ENCODE measurements at regions not wholly inside any gene's neighbourhood (a gene's known extent, or its start where the extent isn't known, plus 50 kb on each side); places are given as distances from the start of the nearest gene placed in this dataset.
A peak's percentile ranks its signal among the peaks of the same experiment; 100 is the strongest.

GRCh38 chr16:27699540-27699939, 149.6 kb downstream of the KATNIP start:
- no peaks in the 10 kb centered on the region for H3K79me2 ChIP-seq (ENCODE audit: insufficient read depth, low read length)
- no peak overlapping the region for H2AFZ ChIP-seq (ENCODE audit: low read length)
- H3K27me3 ChIP-seq (ENCODE audit: control insufficient read depth in 1 of 2, insufficient read depth in 2 of 2, low read length in 2 of 2) = no peaks in the 10 kb centered on the region
- no TSS peak for BruUV-seq (replicated peaks)
- intact Hi-C loops (cut with micrococcal nuclease; ENCODE audit: unreplicated experiment) (no loop called here), in situ Hi-C loops (cut with HindIII; ENCODE audit: extremely low pct_ligation_motif_present, low pct_unique_long_range_greater_than_20kb) (no loop called here)
- H3K27ac ChIP-seq (ENCODE audit: extremely low read length, insufficient read depth, low read length) = no peak overlapping the region
- no peak overlapping the region for H3K9ac ChIP-seq (ENCODE audit: insufficient read depth, low read depth, low read length)
- DNase-seq (ENCODE audit: low spot score) (no peak), ATAC-seq (peak; percentile 46; the same call in 1 of the 3 replicates), FAIRE-seq (no peak)
- H3K4me3 ChIP-seq (replicated peaks in 1 of 3; ENCODE audit: insufficient read depth in 1 of 3, low read depth in 2 of 3, low read length in 3 of 3) = no peak overlapping the region
- H3K9me3 ChIP-seq (ENCODE audit: low read length) = no peaks in the 10 kb centered on the region
- TF ChIP-seq KLF6 (CRISPR knock-in tag; IDR thresholded peaks at IDR 0.05) = no peak
- no peak for TF ChIP-seq POLR2AphosphoS5 (IDR thresholded peaks at IDR 0.05; ENCODE audit: low read depth, low read length)
- no peak for TF ChIP-seq ZBTB20 (CRISPR knock-in tag; IDR thresholded peaks at IDR 0.05; ENCODE audit: borderline replicate concordance, low read depth)
- TF ChIP-seq ZNF7 (CRISPR knock-in tag; IDR thresholded peaks at IDR 0.05) = no peak
- TF ChIP-seq TGIF2 (CRISPR knock-in tag; IDR thresholded peaks at IDR 0.05) = no peak
- peak; percentile 41; the same call in 1 of the 2 replicates for TF ChIP-seq ZNF629 (CRISPR knock-in tag; conservative IDR thresholded peaks at IDR 0.05)
- TF ChIP-seq MAFK (conservative IDR thresholded peaks at IDR 0.05 in 1 of 2, IDR thresholded peaks at IDR 0.05 in 1 of 2; ENCODE audit: low read length in 2 of 2) = no peak
- no peak for TF ChIP-seq MTF1 (CRISPR knock-in tag; IDR thresholded peaks at IDR 0.05)
- no peak for TF ChIP-seq NFYC (CRISPR knock-in tag; IDR thresholded peaks at IDR 0.05)
- ChIA-PET CTCF (ENCODE audit: low intra/inter-chr PET ratio, low total read pairs) (no interaction called here), POLR2A (no interaction called here)
- WGBS (ENCODE audit: low lambda C conversion rate) = 97% methylated on average over 7 of the region's 7 CpGs
- no peaks in the 10 kb centered on the region for H3K4me1 ChIP-seq (ENCODE audit: insufficient read depth, low read length)
- peaks cover 3 to 8% of the 10 kb centered on the region in 2 experiments; a peak in 2 of 5 replicates for H3K36me3 ChIP-seq (replicated peaks in 1 of 2; ENCODE audit: control insufficient read depth in 1 of 2, insufficient read depth in 2 of 2, low read length in 2 of 2)
- no peak overlapping the region for H3K4me2 ChIP-seq (ENCODE audit: low read depth, low read length)
- H4K20me1 ChIP-seq (ENCODE audit: insufficient read depth, low read length) = no peaks in the 10 kb centered on the region

- DNase-seq (ENCODE audit: low spot score) (no peak), ATAC-seq (no peak), FAIRE-seq (no peak)
- H3K79me2 ChIP-seq (ENCODE audit: insufficient read depth, low read length) = no peaks in the 10 kb centered on the region
- H4K20me1 ChIP-seq (ENCODE audit: insufficient read depth, low read length) = no peaks in the 10 kb centered on the region
- H3K4me1 ChIP-seq (ENCODE audit: insufficient read depth, low read length) = no peaks in the 10 kb centered on the region
- no peaks in the 10 kb centered on the region for H3K27me3 ChIP-seq (ENCODE audit: control insufficient read depth in 1 of 2, insufficient read depth in 2 of 2, low read length in 2 of 2)
- WGBS (ENCODE audit: low lambda C conversion rate) = 94% methylated on average over 10 of the region's 10 CpGs
- ChIA-PET POLR2A (no interaction called here), CTCF (ENCODE audit: low intra/inter-chr PET ratio, low total read pairs) (no interaction called here)
- H2AFZ ChIP-seq (ENCODE audit: low read length) = no peak overlapping the region
- no peaks in the 10 kb centered on the region for H3K9me3 ChIP-seq (ENCODE audit: low read length)
- intact Hi-C loops (cut with micrococcal nuclease; ENCODE audit: unreplicated experiment) = no loop called here
- no peak overlapping the region for H3K4me2 ChIP-seq (ENCODE audit: low read depth, low read length)
- no peak overlapping the region for H3K27ac ChIP-seq (ENCODE audit: extremely low read length, insufficient read depth, low read length)
- no peak overlapping the region for H3K4me3 ChIP-seq (replicated peaks in 1 of 3; ENCODE audit: insufficient read depth in 1 of 3, low read depth in 2 of 3, low read length in 3 of 3)
- TF ChIP-seq GRHL1 (CRISPR knock-in tag; conservative IDR thresholded peaks at IDR 0.05) = no peak
- TF ChIP-seq MAFK (conservative IDR thresholded peaks at IDR 0.05 in 1 of 2, IDR thresholded peaks at IDR 0.05 in 1 of 2; ENCODE audit: low read length in 2 of 2) = peak in 1 of 2 experiments; percentile 55; a peak in 1 of 4 replicates
- peaks cover 3 to 8% of the 10 kb centered on the region in 2 experiments; a peak in 2 of 5 replicates for H3K36me3 ChIP-seq (replicated peaks in 1 of 2; ENCODE audit: control insufficient read depth in 1 of 2, insufficient read depth in 2 of 2, low read length in 2 of 2)
- TSS peak; percentile 38 for BruUV-seq (replicated peaks)
- in situ Hi-C loops (cut with HindIII; ENCODE audit: extremely low pct_ligation_motif_present, low pct_unique_long_range_greater_than_20kb) = no loop called here
- H3K9ac ChIP-seq (ENCODE audit: insufficient read depth, low read depth, low read length) = no peak overlapping the region
Measured at GRCh38 chr16:27700304-27700995, 150.5 kb downstream of the KATNIP start.

All from HepG2 (cell line).